Spleen (tissue), 11 donors: ENCODE measurements at regions not wholly inside any gene's neighbourhood (a gene's known extent, or its start where the extent isn't known, plus 50 kb on each side); places are given as distances from the start of the nearest gene placed in this dataset.
"Not testable (repeated sequence)": the region's sequence is repeated elsewhere in the genome, so short reads cannot be mapped to it uniquely, and the experiment has no call there.

Experiments used
- DNase-seq: peaks from one replicate; pipeline ENCODE4 v3.0.0-alpha.2; 2020
- H3K27ac ChIP-seq, 8 donors: fragments of 200-600 bp; sonication (generic) in 7 of 8; 1 replicate in 4 of 8; 2 replicates in 4 of 8; pipeline versions ENCODE4 v1.5.0 to v1.8.0; 2016 to 2021; ENCODE audit warnings: inconsistent platforms in 4 of 8, mild to moderate bottlenecking in 4 of 8, moderate library complexity in 1 of 8
- H3K27me3 ChIP-seq, 7 donors: fragments of 200-600 bp; sonication (generic) in 6 of 7; replicated peaks in 1 of 7; 1 replicate in 4 of 7; 2 replicates in 3 of 7; pipeline versions ENCODE4 v1.5.0 to v1.8.0; 2016 to 2021; ENCODE audit warnings: inconsistent platforms in 3 of 7, mild to moderate bottlenecking in 1 of 7
- H3K36me3 ChIP-seq, 6 donors: fragments of 200-600 bp; sonication (generic) in 5 of 6; 1 replicate in 4 of 6; 2 replicates in 2 of 6; pipeline versions ENCODE4 v1.5.0 to v1.8.0; 2016 to 2021; ENCODE audit warnings: inconsistent platforms in 2 of 6
- H3K4me1 ChIP-seq, 6 donors: fragments of 200-600 bp; sonication (generic) in 5 of 6; 1 replicate in 3 of 6; 2 replicates in 3 of 6; pipeline versions ENCODE4 v1.5.0 to v1.8.0; 2016 to 2021; ENCODE audit warnings: inconsistent platforms in 3 of 6
- H3K4me3 ChIP-seq, 8 donors: fragments of 200-600 bp; sonication (generic) in 7 of 8; 1 replicate in 4 of 8; 2 replicates in 4 of 8; pipeline versions ENCODE4 v1.5.0 to v1.8.0; 2016 to 2021; ENCODE audit warnings: inconsistent platforms in 4 of 8, mild to moderate bottlenecking in 4 of 8, moderate library complexity in 2 of 8
- H3K9me3 ChIP-seq, 8 donors: fragments of 200-600 bp; sonication (generic) in 7 of 8; 1 replicate in 4 of 8; 2 replicates in 4 of 8; pipeline versions ENCODE4 v1.5.0 to v1.8.0; 2016 to 2021; ENCODE audit warnings: inconsistent platforms in 4 of 8
- CTCF ChIP-seq, 11 experiments: fragments of 200-600 bp in 7 of 11; fragments of 450-650 bp in 4 of 11; sonication (generic) in 4 of 11; IDR thresholded peaks in 8 of 11; conservative IDR thresholded peaks in 3 of 11; 1 replicate in 7 of 11; 2 replicates in 4 of 11; pipeline versions ENCODE4 v1.4.0 to v1.8.0; 2016 to 2021; ENCODE audit warnings: antibody characterized with exemption in 11 of 11, inconsistent platforms in 4 of 11, mild to moderate bottlenecking in 1 of 11
- POLR2A ChIP-seq, 3 donors: fragments of 450-650 bp; IDR thresholded peaks; one replicate each; pipeline ENCODE4 v1.5.1; 2017; ENCODE audit warnings: antibody characterized with exemption in 3 of 3, mild to moderate bottlenecking in 1 of 3
- POLR2AphosphoS5 ChIP-seq, 3 donors: sonication (generic); formaldehyde crosslinking; IDR thresholded peaks; one replicate each; pipeline ENCODE4 v1.5.1; 2017; ENCODE audit warnings: antibody characterized with exemption in 3 of 3
- WGBS, 5 donors: extraction: QIAGEN DNeasy Blood & Tissue Kit in 3 of 5; methylation state at CpG; one replicate each; pipeline versions ENCODE4 v1.1.5 to v1.1.7; 2013 to 2018; 5-methylcytosine and 5-hydroxymethylcytosine counted together
- intact Hi-C: fragments of 100-400 bp; cut with DNase I; formaldehyde crosslinking; loops from one replicate; pipeline ENCODE4 v1.15.0; 2023; ENCODE audit warnings: low total_unique reads
- donor health status: healthy with polysubstance abuse.
- donor health status: DM: no; HTN: no; CAD: no; lungs with moderate emphysema.
- donor health status: DM: no; HTN: no; CAD: no.
- donor health status: Bipolar disorder and iron deficiency.
- donor health status: healthy.
- donor health status: DM: no; HTN: no; CAD: no.
- donor health status: DM: yes; HTN: yes; CAD: no.

- intact Hi-C loops = no loop called here
- WGBS, 5 donors = 57 to 66% (median 60%) methylated on average over 3 of the region's 3 CpGs
These were observed 135.2 kb downstream of the NPIPB5 start for GRCh38 chr16:22645868-22646267.

GRCh38 chr16:22646948-22647556, 136.4 kb downstream of the NPIPB5 start:
- intact Hi-C loops = no loop called here
- no peaks in the 10 kb centered on the region for H3K36me3 ChIP-seq
- 73 to 77% (median 76%) methylated on average over 7 of the region's 7 CpGs for WGBS, 5 donors
- H3K27me3 ChIP-seq = peaks cover 0 to 75% (median 12%) of the 10 kb centered on the region in 7 donors
- H3K4me1 ChIP-seq = no peaks in the 10 kb centered on the region
- no peak for TF ChIP-seq POLR2A (IDR thresholded peaks at IDR 0.05)
- TF ChIP-seq CTCF (IDR thresholded peaks at IDR 0.05 in 8 of 11, conservative IDR thresholded peaks at IDR 0.05 in 3 of 11) = no peak
- no peak for TF ChIP-seq POLR2AphosphoS5 (IDR thresholded peaks at IDR 0.05)
- H3K9me3 ChIP-seq = peaks cover 0 to 6% (median 0%) of the 10 kb centered on the region in 8 donors
- H3K27ac ChIP-seq = no peak overlapping the region
- DNase-seq = no peak
- no peak overlapping the region for H3K4me3 ChIP-seq

More at GRCh38 chr16:22645868-22646267, 135.2 kb downstream of the NPIPB5 start:
- TF ChIP-seq POLR2AphosphoS5 (IDR thresholded peaks at IDR 0.05) (no peak), POLR2A (IDR thresholded peaks at IDR 0.05) (no peak), CTCF (IDR thresholded peaks at IDR 0.05 in 8 of 11, conservative IDR thresholded peaks at IDR 0.05 in 3 of 11) (no peak)
- no peak overlapping the region for H3K4me3 ChIP-seq
- DNase-seq = no peak
- H3K27ac ChIP-seq = no peak overlapping the region
- H3K4me1 ChIP-seq = no peaks in the 10 kb centered on the region
- no peaks in the 10 kb centered on the region for H3K36me3 ChIP-seq
- H3K27me3 ChIP-seq = peaks cover 0 to 72% (median 6%) of the 10 kb centered on the region in 7 donors
- no peaks in the 10 kb centered on the region for H3K9me3 ChIP-seq

GRCh38 chr16:22648141-22648540, 137.4 kb downstream of the NPIPB5 start:
- peaks cover 0 to 65% (median 12%) of the 10 kb centered on the region in 7 donors for H3K27me3 ChIP-seq
- WGBS, 5 donors = 70 to 83% (median 80%) methylated on average over 4 of the region's 4 CpGs
- H3K4me3 ChIP-seq = no peak overlapping the region
- no peaks in the 10 kb centered on the region for H3K4me1 ChIP-seq
- no peaks in the 10 kb centered on the region for H3K36me3 ChIP-seq
- no peak overlapping the region for H3K27ac ChIP-seq
- TF ChIP-seq POLR2A (IDR thresholded peaks at IDR 0.05) = no peak
- no peak for TF ChIP-seq POLR2AphosphoS5 (IDR thresholded peaks at IDR 0.05)
- no peak for TF ChIP-seq CTCF (IDR thresholded peaks at IDR 0.05 in 8 of 11, conservative IDR thresholded peaks at IDR 0.05 in 3 of 11)
- intact Hi-C loops = no loop called here
- no peak for DNase-seq
- peaks cover 0 to 6% (median 0%) of the 10 kb centered on the region in 8 donors for H3K9me3 ChIP-seq

GRCh38 chr16:22648941-22649340, 138.2 kb downstream of the NPIPB5 start:
- 88 to 92% (median 91%) methylated on average over 4 of the region's 4 CpGs for WGBS, 5 donors
- no peaks in the 10 kb centered on the region for H3K4me1 ChIP-seq
- intact Hi-C loops = no loop called here
- no peak overlapping the region for H3K4me3 ChIP-seq
- TF ChIP-seq POLR2A (IDR thresholded peaks at IDR 0.05) = no peak
- no peak for TF ChIP-seq CTCF (IDR thresholded peaks at IDR 0.05 in 8 of 11, conservative IDR thresholded peaks at IDR 0.05 in 3 of 11)
- TF ChIP-seq POLR2AphosphoS5 (IDR thresholded peaks at IDR 0.05) = no peak
- H3K27ac ChIP-seq = no peak overlapping the region
- no peaks in the 10 kb centered on the region for H3K36me3 ChIP-seq
- no peak for DNase-seq
- peaks cover 0 to 60% (median 12%) of the 10 kb centered on the region in 7 donors for H3K27me3 ChIP-seq
- H3K9me3 ChIP-seq = peaks cover 0 to 6% (median 0%) of the 10 kb centered on the region in 8 donors

- H3K27me3 ChIP-seq = peaks cover 0 to 51% (median 12%) of the 10 kb centered on the region in 7 donors
- H3K36me3 ChIP-seq, DNase-seq, H3K4me3 ChIP-seq, H3K4me1 ChIP-seq, H3K9me3 ChIP-seq, intact Hi-C loops, H3K27ac ChIP-seq: not testable (repeated sequence)
- 92 to 96% (median 94%) methylated on average over 6 of the region's 6 CpGs for WGBS, 5 donors
These were observed 140.6 kb downstream of the NPIPB5 start for GRCh38 chr16:22651111-22651817.
